GM23338 (cell line): ENCODE measurements at regions not wholly inside any gene's neighbourhood (a gene's known extent, or its start where the extent isn't known, plus 50 kb on each side); places are given as distances from the start of the nearest gene placed in this dataset.

Experiments
- ATAC-seq: fragments of 200-7000 bp; cut with Tn5 transposase; 3 replicates; pipeline ENCODE4 v1.9.1; 2020
- DNase-seq: peaks from one replicate; pipeline ENCODE4 v3.0.0-alpha.2; 2015; ENCODE audit warnings: low spot score
- H2AFZ ChIP-seq: fragments of 200-600 bp; sonication (generic); 2 replicates; pipeline ENCODE4 v1.8.0; 2016; ENCODE audit warnings: antibody characterized with exemption, mild to moderate bottlenecking, moderate library complexity
- H3F3A ChIP-seq: fragments of 200-600 bp; sonication (generic); replicated peaks from 2 replicates; pipeline ENCODE4 v1.8.0; 2017; ENCODE audit warnings: antibody characterized with exemption, mixed run types, low read depth
- H3K27ac ChIP-seq: fragments of 200-600 bp; sonication (generic); 2 replicates; pipeline ENCODE4 v1.6.1; 2016; ENCODE audit warnings: low read depth
- H3K27me3 ChIP-seq: fragments of 200-600 bp; sonication (generic); 2 replicates; pipeline ENCODE4 v1.8.0; 2016; ENCODE audit warnings: mild to moderate bottlenecking, mixed run types, moderate library complexity; ENCODE audit not compliant: insufficient read depth
- H3K36me3 ChIP-seq: fragments of 200-600 bp; sonication (generic); 2 replicates; pipeline ENCODE4 v1.8.0; 2016; ENCODE audit warnings: mild to moderate bottlenecking; ENCODE audit not compliant: insufficient read depth
- H3K4me1 ChIP-seq: fragments of 200-600 bp; sonication (generic); 2 replicates; pipeline ENCODE4 v1.8.0; 2016; ENCODE audit warnings: mild to moderate bottlenecking, moderate library complexity; ENCODE audit not compliant: insufficient read depth
- H3K4me2 ChIP-seq: fragments of 200-600 bp; sonication (generic); 2 replicates; pipeline ENCODE4 v1.7.1; 2017; ENCODE audit warnings: mixed run types
- H3K4me3 ChIP-seq: fragments of 200-600 bp; sonication (generic); 2 replicates; pipeline ENCODE4 v1.6.1; 2016; ENCODE audit warnings: mixed run types
- H3K79me2 ChIP-seq: fragments of 200-600 bp; sonication (generic); replicated peaks from 2 replicates; pipeline ENCODE4 v1.8.0; 2017; ENCODE audit warnings: mild to moderate bottlenecking; ENCODE audit not compliant: insufficient read depth
- H3K9me2 ChIP-seq: fragments of 200-600 bp; sonication (generic); 2 replicates; pipeline ENCODE4 v1.8.0; 2017; ENCODE audit not compliant: insufficient read depth
- H4K20me1 ChIP-seq: fragments of 200-600 bp; sonication (generic); replicated peaks from 2 replicates; pipeline ENCODE4 v1.8.0; 2017; ENCODE audit warnings: mild to moderate bottlenecking; ENCODE audit not compliant: insufficient read depth
- H3K27ac Mint-ChIP-seq: 2 replicates; pipeline ENCODE4 v1.8.0; 2020; ENCODE audit warnings: inconsistent platforms, mild to moderate bottlenecking, moderate library complexity, mixed read lengths
- H3K27me3 Mint-ChIP-seq: 3 replicates; pipeline ENCODE4 v1.8.0; 2022; ENCODE audit warnings: low read depth, mild to moderate bottlenecking, moderate library complexity, mixed read lengths, inconsistent platforms; ENCODE audit not compliant: insufficient read depth, poor library complexity
- H3K36me3 Mint-ChIP-seq: 3 replicates; pipeline ENCODE4 v1.8.0; 2021; ENCODE audit warnings: low read depth, mild to moderate bottlenecking, inconsistent platforms, moderate library complexity, mixed read lengths
- H3K4me1 Mint-ChIP-seq: 3 replicates; pipeline ENCODE4 v1.8.0; 2020; ENCODE audit warnings: mild to moderate bottlenecking, inconsistent platforms, mixed read lengths
- H3K4me3 Mint-ChIP-seq: 3 replicates; pipeline ENCODE4 v1.8.0; 2021; ENCODE audit warnings: moderate library complexity, mild to moderate bottlenecking, inconsistent platforms, mixed read lengths
- H3K9me3 Mint-ChIP-seq: 3 replicates; pipeline ENCODE4 v1.8.0; 2020; ENCODE audit warnings: moderate library complexity, mild to moderate bottlenecking, inconsistent platforms, mixed read lengths
- CREB1 ChIP-seq: fragments of 250-450 bp; sonication (Bioruptor Pico); IDR thresholded peaks from 2 replicates; pipeline ENCODE4 v1.5.0; 2020; ENCODE audit warnings: low read depth, mild to moderate bottlenecking, moderate library complexity
- CTCF ChIP-seq, 2 experiments: fragments of 200-600 bp in 1 of 2; sonication (generic) in 1 of 2; conservative IDR thresholded peaks; 2 replicates each; pipeline versions ENCODE4 v1.5.1 to v1.6.1; 2016 to 2017; ENCODE audit warnings: antibody characterized with exemption in 2 of 2, low read depth in 2 of 2, mild to moderate bottlenecking in 2 of 2, moderate library complexity in 1 of 2
- ETS1 ChIP-seq: IDR thresholded peaks from 2 replicates; pipeline ENCODE4 v1.6.1; 2016; ENCODE audit warnings: antibody characterized with exemption
- EZH2phosphoT487 ChIP-seq: fragments of 200-600 bp; sonication (generic); IDR thresholded peaks from one replicate; pipeline ENCODE4 v1.8.1; 2018; ENCODE audit warnings: antibody characterized with exemption; ENCODE audit not compliant: unreplicated experiment
- JUNB ChIP-seq: IDR thresholded peaks from one replicate; pipeline ENCODE4 v1.6.1; 2016; ENCODE audit warnings: antibody characterized with exemption; ENCODE audit not compliant: unreplicated experiment
- NANOG ChIP-seq: IDR thresholded peaks from 2 replicates; pipeline ENCODE4 v1.6.1; 2016; ENCODE audit warnings: antibody characterized with exemption, borderline replicate concordance
- POLR2AphosphoS5 ChIP-seq: IDR thresholded peaks from 2 replicates; pipeline ENCODE4 v1.6.1; 2016; ENCODE audit warnings: antibody characterized with exemption, low read depth
- STAT1 ChIP-seq: IDR thresholded peaks from one replicate; pipeline ENCODE4 v1.6.1; 2016; ENCODE audit warnings: antibody characterized with exemption; ENCODE audit not compliant: unreplicated experiment
- ZNF114 ChIP-seq: fragments of 250-450 bp; sonication (Bioruptor Pico); IDR thresholded peaks from 2 replicates; pipeline ENCODE4 v1.5.0; 2020; ENCODE audit warnings: mild to moderate bottlenecking, moderate library complexity
- ZNF331 ChIP-seq: fragments of 250-450 bp; sonication (Bioruptor Pico); IDR thresholded peaks from 2 replicates; pipeline ENCODE4 v1.5.0; 2020; ENCODE audit warnings: low read depth, mild to moderate bottlenecking, moderate library complexity
- TF ChIP-seq, protein P1 (sequence below): fragments of 250-450 bp; sonication (Bioruptor Pico); IDR thresholded peaks from 2 replicates; pipeline ENCODE4 v1.5.0; 2020; ENCODE audit warnings: mild to moderate bottlenecking, moderate library complexity

DNA sequence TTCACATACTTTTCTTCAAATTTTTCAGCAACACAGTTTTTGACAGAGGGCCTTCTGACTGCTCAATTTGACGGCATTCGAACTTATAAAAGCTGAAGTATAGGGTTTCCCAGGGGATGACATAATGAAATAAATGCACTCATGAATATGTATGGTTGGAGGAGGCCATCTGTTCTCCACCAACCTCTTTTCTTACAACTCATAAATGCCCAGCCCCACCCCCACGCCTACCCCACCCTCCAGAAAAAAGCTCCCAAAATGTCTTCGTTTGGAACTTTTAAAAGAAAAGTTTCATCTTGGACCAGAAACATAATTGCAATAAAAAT, 211.6 kb upstream of the LRRN1 start:
- no peaks in the 10 kb centered on the region for H3K27me3 ChIP-seq
- H3K4me3 Mint-ChIP-seq: no peak overlapping the region
- peaks cover 21% of the 10 kb centered on the region for H3K36me3 Mint-ChIP-seq
- no peaks in the 10 kb centered on the region for H4K20me1 ChIP-seq
- peaks cover 88% of the 10 kb centered on the region for H3K9me3 Mint-ChIP-seq
- no peaks in the 10 kb centered on the region for H3K79me2 ChIP-seq
- no peaks in the 10 kb centered on the region for H3K4me1 Mint-ChIP-seq
- no peak overlapping the region for H3K4me3 ChIP-seq
- H3K27me3 Mint-ChIP-seq: peaks cover 7% of the 10 kb centered on the region
- no peak overlapping the region for H3K27ac ChIP-seq
- TF ChIP-seq, protein P1, sequence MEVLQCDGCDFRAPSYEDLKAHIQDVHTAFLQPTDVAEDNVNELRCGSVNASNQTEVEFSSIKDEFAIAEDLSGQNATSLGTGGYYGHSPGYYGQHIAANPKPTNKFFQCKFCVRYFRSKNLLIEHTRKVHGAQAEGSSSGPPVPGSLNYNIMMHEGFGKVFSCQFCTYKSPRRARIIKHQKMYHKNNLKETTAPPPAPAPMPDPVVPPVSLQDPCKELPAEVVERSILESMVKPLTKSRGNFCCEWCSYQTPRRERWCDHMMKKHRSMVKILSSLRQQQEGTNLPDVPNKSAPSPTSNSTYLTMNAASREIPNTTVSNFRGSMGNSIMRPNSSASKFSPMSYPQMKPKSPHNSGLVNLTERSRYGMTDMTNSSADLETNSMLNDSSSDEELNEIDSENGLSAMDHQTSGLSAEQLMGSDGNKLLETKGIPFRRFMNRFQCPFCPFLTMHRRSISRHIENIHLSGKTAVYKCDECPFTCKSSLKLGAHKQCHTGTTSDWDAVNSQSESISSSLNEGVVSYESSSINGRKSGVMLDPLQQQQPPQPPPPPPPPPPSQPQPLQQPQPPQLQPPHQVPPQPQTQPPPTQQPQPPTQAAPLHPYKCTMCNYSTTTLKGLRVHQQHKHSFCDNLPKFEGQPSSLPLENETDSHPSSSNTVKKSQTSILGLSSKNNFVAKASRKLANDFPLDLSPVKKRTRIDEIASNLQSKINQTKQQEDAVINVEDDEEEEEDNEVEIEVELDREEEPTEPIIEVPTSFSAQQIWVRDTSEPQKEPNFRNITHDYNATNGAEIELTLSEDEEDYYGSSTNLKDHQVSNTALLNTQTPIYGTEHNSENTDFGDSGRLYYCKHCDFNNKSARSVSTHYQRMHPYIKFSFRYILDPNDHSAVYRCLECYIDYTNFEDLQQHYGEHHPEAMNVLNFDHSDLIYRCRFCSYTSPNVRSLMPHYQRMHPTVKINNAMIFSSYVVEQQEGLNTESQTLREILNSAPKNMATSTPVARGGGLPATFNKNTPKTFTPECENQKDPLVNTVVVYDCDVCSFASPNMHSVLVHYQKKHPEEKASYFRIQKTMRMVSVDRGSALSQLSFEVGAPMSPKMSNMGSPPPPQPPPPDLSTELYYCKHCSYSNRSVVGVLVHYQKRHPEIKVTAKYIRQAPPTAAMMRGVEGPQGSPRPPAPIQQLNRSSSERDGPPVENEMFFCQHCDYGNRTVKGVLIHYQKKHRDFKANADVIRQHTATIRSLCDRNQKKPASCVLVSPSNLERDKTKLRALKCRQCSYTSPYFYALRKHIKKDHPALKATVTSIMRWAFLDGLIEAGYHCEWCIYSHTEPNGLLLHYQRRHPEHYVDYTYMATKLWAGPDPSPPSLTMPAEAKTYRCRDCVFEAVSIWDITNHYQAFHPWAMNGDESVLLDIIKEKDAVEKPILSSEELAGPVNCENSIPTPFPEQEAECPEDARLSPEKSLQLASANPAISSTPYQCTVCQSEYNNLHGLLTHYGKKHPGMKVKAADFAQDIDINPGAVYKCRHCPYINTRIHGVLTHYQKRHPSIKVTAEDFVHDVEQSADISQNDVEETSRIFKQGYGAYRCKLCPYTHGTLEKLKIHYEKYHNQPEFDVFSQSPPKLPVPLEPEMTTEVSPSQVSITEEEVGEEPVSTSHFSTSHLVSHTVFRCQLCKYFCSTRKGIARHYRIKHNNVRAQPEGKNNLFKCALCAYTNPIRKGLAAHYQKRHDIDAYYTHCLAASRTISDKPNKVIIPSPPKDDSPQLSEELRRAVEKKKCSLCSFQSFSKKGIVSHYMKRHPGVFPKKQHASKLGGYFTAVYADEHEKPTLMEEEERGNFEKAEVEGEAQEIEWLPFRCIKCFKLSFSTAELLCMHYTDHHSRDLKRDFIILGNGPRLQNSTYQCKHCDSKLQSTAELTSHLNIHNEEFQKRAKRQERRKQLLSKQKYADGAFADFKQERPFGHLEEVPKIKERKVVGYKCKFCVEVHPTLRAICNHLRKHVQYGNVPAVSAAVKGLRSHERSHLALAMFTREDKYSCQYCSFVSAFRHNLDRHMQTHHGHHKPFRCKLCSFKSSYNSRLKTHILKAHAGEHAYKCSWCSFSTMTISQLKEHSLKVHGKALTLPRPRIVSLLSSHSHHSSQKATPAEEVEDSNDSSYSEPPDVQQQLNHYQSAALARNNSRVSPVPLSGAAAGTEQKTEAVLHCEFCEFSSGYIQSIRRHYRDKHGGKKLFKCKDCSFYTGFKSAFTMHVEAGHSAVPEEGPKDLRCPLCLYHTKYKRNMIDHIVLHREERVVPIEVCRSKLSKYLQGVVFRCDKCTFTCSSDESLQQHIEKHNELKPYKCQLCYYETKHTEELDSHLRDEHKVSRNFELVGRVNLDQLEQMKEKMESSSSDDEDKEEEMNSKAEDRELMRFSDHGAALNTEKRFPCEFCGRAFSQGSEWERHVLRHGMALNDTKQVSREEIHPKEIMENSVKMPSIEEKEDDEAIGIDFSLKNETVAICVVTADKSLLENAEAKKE (CRISPR knock-in tag): no peak
- TF ChIP-seq CREB1 (CRISPR knock-in tag) (no peak), EZH2phosphoT487 (no peak), JUNB (no peak), ZNF331 (CRISPR knock-in tag) (no peak), ZNF114 (CRISPR knock-in tag) (no peak), STAT1 (no peak), ETS1 (no peak), POLR2AphosphoS5 (no peak), CTCF (conservative IDR thresholded peaks at IDR 0.05; ENCODE audit: low read depth in 2 of 2) (no peak), NANOG (no peak)
- H2AFZ ChIP-seq: no peak overlapping the region
- H3K9me2 ChIP-seq: no peaks in the 10 kb centered on the region
- DNase-seq (no peak), ATAC-seq (no peak)
- H3K36me3 ChIP-seq: no peaks in the 10 kb centered on the region
- no peak overlapping the region for H3K4me2 ChIP-seq
- H3K4me1 ChIP-seq: no peaks in the 10 kb centered on the region
- no peaks in the 10 kb centered on the region for H3F3A ChIP-seq
- no peak overlapping the region for H3K27ac Mint-ChIP-seq
